KOPT-K1 (cell line): ENCODE measurements at regions not wholly inside any gene's neighbourhood (a gene's known extent, or its start where the extent isn't known, plus 50 kb on each side); places are given as distances from the start of the nearest gene placed in this dataset.
"Not testable (repeated sequence)": the region's sequence is repeated elsewhere in the genome, so short reads cannot be mapped to it uniquely, and the experiment has no call there.

ENCODE experiments used
- H3K27ac ChIP-seq: fragments of 200-600 bp; sonication (generic); 2 replicates; pipeline ENCODE4 v1.5.1; 2016; ENCODE audit warnings: antibody characterized with exemption, mild to moderate bottlenecking, low read depth, low read length; ENCODE audit not compliant: poor library complexity, severe bottlenecking
- H3K36me3 ChIP-seq: fragments of 200-600 bp; sonication (generic); 2 replicates; pipeline ENCODE4 v1.5.1; 2017; ENCODE audit warnings: antibody characterized with exemption, mild to moderate bottlenecking, low read length, moderate library complexity; ENCODE audit not compliant: insufficient read depth
- H3K9me3 ChIP-seq: fragments of 200-600 bp; sonication (generic); 2 replicates; pipeline ENCODE4 v1.5.1; 2017; ENCODE audit warnings: antibody characterized with exemption, low read length, mild to moderate bottlenecking; ENCODE audit not compliant: insufficient read depth, poor library complexity, severe bottlenecking

GRCh38 chr19:28116379-28116778, 1096.6 kb downstream of the UQCRFS1 start:
- not testable (repeated sequence) for H3K27ac ChIP-seq, H3K9me3 ChIP-seq, H3K36me3 ChIP-seq

GRCh38 chr19:28103921-28104320, 1109.0 kb downstream of the UQCRFS1 start:
- Histone ChIP-seq H3K9me3 (no peaks in the 10 kb centered on the region), H3K27ac (no peak overlapping the region), H3K36me3 (no peaks in the 10 kb centered on the region)

GRCh38 chr19:28084659-28085157, 1128.2 kb downstream of the UQCRFS1 start:
- H3K27ac ChIP-seq, H3K36me3 ChIP-seq, H3K9me3 ChIP-seq: not testable (repeated sequence)

GRCh38 chr19:28076628-28077027, 1136.3 kb downstream of the UQCRFS1 start:
- Histone ChIP-seq H3K9me3 (no peaks in the 10 kb centered on the region), H3K36me3 (no peaks in the 10 kb centered on the region), H3K27ac (no peak overlapping the region)

- no peaks in the 10 kb centered on the region for H3K9me3 ChIP-seq
- no peaks in the 10 kb centered on the region for H3K36me3 ChIP-seq
- H3K27ac ChIP-seq, result no peak overlapping the region
Observed at GRCh38 chr19:28075229-28075628, 1137.7 kb downstream of the UQCRFS1 start.

GRCh38 chr19:28074773-28075172, 1138.2 kb downstream of the UQCRFS1 start:
- Histone ChIP-seq H3K9me3 (no peaks in the 10 kb centered on the region), H3K36me3 (no peaks in the 10 kb centered on the region), H3K27ac (no peak overlapping the region)

- H3K27ac ChIP-seq, result no peak overlapping the region
- H3K9me3 ChIP-seq, result no peaks in the 10 kb centered on the region
- no peaks in the 10 kb centered on the region for H3K36me3 ChIP-seq
Observed at GRCh38 chr19:28067882-28068281, 1145.1 kb downstream of the UQCRFS1 start.

- H3K27ac ChIP-seq, result no peak overlapping the region
- H3K9me3 ChIP-seq, result peaks cover 3% of the 10 kb centered on the region
- H3K36me3 ChIP-seq, result no peaks in the 10 kb centered on the region
Observed at GRCh38 chr19:28066988-28067387, 1146.0 kb downstream of the UQCRFS1 start.

- no peaks in the 10 kb centered on the region for H3K36me3 ChIP-seq
- no peak overlapping the region for H3K27ac ChIP-seq
- peaks cover 3% of the 10 kb centered on the region for H3K9me3 ChIP-seq
Observed at GRCh38 chr19:28066161-28066560, 1146.8 kb downstream of the UQCRFS1 start.

- no peaks in the 10 kb centered on the region for H3K36me3 ChIP-seq
- peaks cover 3% of the 10 kb centered on the region for H3K9me3 ChIP-seq
- H3K27ac ChIP-seq, result no peak overlapping the region
Observed at GRCh38 chr19:28065026-28065425, 1147.9 kb downstream of the UQCRFS1 start.

GRCh38 chr19:28063702-28064101, 1149.2 kb downstream of the UQCRFS1 start:
- H3K36me3 ChIP-seq, result no peaks in the 10 kb centered on the region
- peaks cover 3% of the 10 kb centered on the region for H3K9me3 ChIP-seq
- no peak overlapping the region for H3K27ac ChIP-seq

GRCh38 chr19:28061111-28061510, 1151.8 kb downstream of the UQCRFS1 start:
- Histone ChIP-seq H3K9me3 (peaks cover 3% of the 10 kb centered on the region), H3K36me3 (no peaks in the 10 kb centered on the region)

GRCh38 chr19:28057026-28057425, 1155.9 kb downstream of the UQCRFS1 start:
- not testable (repeated sequence) for H3K27ac ChIP-seq, H3K36me3 ChIP-seq, H3K9me3 ChIP-seq

More at GRCh38 chr19:28061111-28061510, 1151.8 kb downstream of the UQCRFS1 start:
- no peak overlapping the region for H3K27ac ChIP-seq

GRCh38 chr19:28051047-28051446, 1161.9 kb downstream of the UQCRFS1 start:
- H3K36me3 ChIP-seq, result no peaks in the 10 kb centered on the region
- peaks cover 4% of the 10 kb centered on the region for H3K9me3 ChIP-seq

GRCh38 chr19:28049875-28050274, 1163.1 kb downstream of the UQCRFS1 start:
- H3K9me3 ChIP-seq, result peaks cover 4% of the 10 kb centered on the region
- H3K36me3 ChIP-seq, result no peaks in the 10 kb centered on the region
- H3K27ac ChIP-seq, result no peak overlapping the region

More at GRCh38 chr19:28051047-28051446, 1161.9 kb downstream of the UQCRFS1 start:
- H3K27ac ChIP-seq, result no peak overlapping the region

- H3K9me3 ChIP-seq, result peaks cover 4% of the 10 kb centered on the region
- H3K27ac ChIP-seq, result no peak overlapping the region
- no peaks in the 10 kb centered on the region for H3K36me3 ChIP-seq
Observed at GRCh38 chr19:28046932-28047331, 1166.0 kb downstream of the UQCRFS1 start.
